ENCODE measurements at regions not wholly inside any gene's neighbourhood (a gene's known extent, or its start where the extent isn't known, plus 50 kb on each side); places are given as distances from the start of the nearest gene placed in this dataset.

DNA sequence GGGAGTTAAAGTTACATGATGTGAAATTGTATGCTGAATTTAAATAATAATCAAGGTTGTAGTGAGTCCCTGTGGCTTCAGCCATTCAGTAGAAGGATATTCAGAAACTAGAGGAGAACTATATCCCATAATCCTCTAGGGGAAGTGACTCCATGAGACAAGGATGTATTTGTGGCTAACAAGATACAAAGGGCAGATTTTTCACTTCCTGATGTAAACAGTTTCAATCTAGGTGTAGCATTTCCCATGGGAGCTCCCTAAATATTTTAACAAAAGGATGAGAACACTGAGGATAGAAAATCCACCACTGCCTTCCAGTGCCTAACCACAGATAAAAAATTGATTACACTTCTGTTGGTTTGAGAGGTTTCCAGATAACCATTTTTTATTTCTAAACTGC lies 435.4 kb upstream of the TENM3 start:
- TF ChIP-seq, protein P1, sequence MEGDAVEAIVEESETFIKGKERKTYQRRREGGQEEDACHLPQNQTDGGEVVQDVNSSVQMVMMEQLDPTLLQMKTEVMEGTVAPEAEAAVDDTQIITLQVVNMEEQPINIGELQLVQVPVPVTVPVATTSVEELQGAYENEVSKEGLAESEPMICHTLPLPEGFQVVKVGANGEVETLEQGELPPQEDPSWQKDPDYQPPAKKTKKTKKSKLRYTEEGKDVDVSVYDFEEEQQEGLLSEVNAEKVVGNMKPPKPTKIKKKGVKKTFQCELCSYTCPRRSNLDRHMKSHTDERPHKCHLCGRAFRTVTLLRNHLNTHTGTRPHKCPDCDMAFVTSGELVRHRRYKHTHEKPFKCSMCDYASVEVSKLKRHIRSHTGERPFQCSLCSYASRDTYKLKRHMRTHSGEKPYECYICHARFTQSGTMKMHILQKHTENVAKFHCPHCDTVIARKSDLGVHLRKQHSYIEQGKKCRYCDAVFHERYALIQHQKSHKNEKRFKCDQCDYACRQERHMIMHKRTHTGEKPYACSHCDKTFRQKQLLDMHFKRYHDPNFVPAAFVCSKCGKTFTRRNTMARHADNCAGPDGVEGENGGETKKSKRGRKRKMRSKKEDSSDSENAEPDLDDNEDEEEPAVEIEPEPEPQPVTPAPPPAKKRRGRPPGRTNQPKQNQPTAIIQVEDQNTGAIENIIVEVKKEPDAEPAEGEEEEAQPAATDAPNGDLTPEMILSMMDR (conservative IDR thresholded peaks at IDR 0.05; ENCODE audit: low read depth, low read length), result no peak
- TF ChIP-seq EZH2 (IDR thresholded peaks at IDR 0.05; ENCODE audit: borderline replicate concordance, low read depth, low read length, poor library complexity, severe bottlenecking), result no peak
